ENCODE measurements at regions not wholly inside any gene's neighbourhood (a gene's known extent, or its start where the extent isn't known, plus 50 kb on each side); places are given as distances from the start of the nearest gene placed in this dataset.

DNA sequence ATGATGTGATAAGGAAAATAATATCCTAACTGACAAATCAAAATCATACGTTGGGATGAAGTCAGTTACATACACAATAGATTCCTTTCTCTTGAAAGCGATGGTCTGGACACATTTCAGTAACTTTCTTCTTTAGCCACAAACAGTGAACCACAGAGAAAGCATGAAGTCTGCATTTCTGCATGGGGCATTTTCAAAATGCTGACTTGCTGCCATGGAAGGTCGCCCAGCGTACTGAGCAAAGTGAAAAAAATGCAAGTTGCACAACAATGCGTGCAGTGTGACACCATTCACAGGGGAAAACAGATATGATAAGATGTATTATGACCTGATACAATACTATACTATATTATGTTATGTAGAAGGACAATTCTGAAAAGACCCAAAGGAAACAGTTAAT is 146.3 kb downstream of the SNX18 start:
- TF ChIP-seq, protein P1, sequence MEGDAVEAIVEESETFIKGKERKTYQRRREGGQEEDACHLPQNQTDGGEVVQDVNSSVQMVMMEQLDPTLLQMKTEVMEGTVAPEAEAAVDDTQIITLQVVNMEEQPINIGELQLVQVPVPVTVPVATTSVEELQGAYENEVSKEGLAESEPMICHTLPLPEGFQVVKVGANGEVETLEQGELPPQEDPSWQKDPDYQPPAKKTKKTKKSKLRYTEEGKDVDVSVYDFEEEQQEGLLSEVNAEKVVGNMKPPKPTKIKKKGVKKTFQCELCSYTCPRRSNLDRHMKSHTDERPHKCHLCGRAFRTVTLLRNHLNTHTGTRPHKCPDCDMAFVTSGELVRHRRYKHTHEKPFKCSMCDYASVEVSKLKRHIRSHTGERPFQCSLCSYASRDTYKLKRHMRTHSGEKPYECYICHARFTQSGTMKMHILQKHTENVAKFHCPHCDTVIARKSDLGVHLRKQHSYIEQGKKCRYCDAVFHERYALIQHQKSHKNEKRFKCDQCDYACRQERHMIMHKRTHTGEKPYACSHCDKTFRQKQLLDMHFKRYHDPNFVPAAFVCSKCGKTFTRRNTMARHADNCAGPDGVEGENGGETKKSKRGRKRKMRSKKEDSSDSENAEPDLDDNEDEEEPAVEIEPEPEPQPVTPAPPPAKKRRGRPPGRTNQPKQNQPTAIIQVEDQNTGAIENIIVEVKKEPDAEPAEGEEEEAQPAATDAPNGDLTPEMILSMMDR (IDR thresholded peaks at IDR 0.05), result no peak
- no peak for TF ChIP-seq POLR2A (IDR thresholded peaks at IDR 0.05)
